CD14-positive monocyte (primary cell): ENCODE measurements at regions not wholly inside any gene's neighbourhood (a gene's known extent, or its start where the extent isn't known, plus 50 kb on each side); places are given as distances from the start of the nearest gene placed in this dataset.

Experiments
- DNase-seq, 3 donors: peaks; one replicate each; pipeline ENCODE4 v3.0.0-alpha.2; 2011 to 2022
- H2AFZ ChIP-seq: 2 replicates; pipeline ENCODE4 v1.6.0; 2012; ENCODE audit warnings: mild to moderate bottlenecking, low read depth, low read length, inconsistent platforms; ENCODE audit not compliant: insufficient read depth, poor library complexity, severe bottlenecking
- H3K27ac ChIP-seq, 2 donors: 1 replicate in 1 of 2; 2 replicates in 1 of 2; pipeline ENCODE4 v1.5.1; 2012 to 2013; ENCODE audit warnings: low read length in 2 of 2, control low read depth in 1 of 2, inconsistent platforms in 1 of 2, low read depth in 1 of 2, mild to moderate bottlenecking in 1 of 2
- H3K27me3 ChIP-seq, 2 donors: one replicate each; pipeline versions ENCODE4 v1.6.0 to v1.6.1; 2011 to 2013; ENCODE audit warnings: low read length in 2 of 2; ENCODE audit not compliant: control insufficient read depth in 2 of 2, insufficient read depth in 2 of 2
- H3K36me3 ChIP-seq, 2 donors: replicated peaks in 1 of 2; 1 replicate in 1 of 2; 2 replicates in 1 of 2; pipeline versions ENCODE4 v1.5.1 to v1.6.1; 2012 to 2013; ENCODE audit warnings: low read length in 2 of 2, control low read depth in 1 of 2, inconsistent platforms in 1 of 2, mild to moderate bottlenecking in 1 of 2; ENCODE audit not compliant: insufficient read depth in 2 of 2, control insufficient read depth in 1 of 2
- H3K4me1 ChIP-seq, 2 donors: 1 replicate in 1 of 2; 2 replicates in 1 of 2; pipeline versions ENCODE4 v1.5.1 to v1.6.1; 2012 to 2013; ENCODE audit warnings: low read length in 2 of 2, control low read depth in 1 of 2, inconsistent platforms in 1 of 2, mild to moderate bottlenecking in 1 of 2, moderate library complexity in 1 of 2; ENCODE audit not compliant: insufficient read depth in 2 of 2, control insufficient read depth in 1 of 2
- H3K4me2 ChIP-seq: replicated peaks from 2 replicates; pipeline ENCODE3; 2012; ENCODE audit warnings: low read length, moderate library complexity, mild to moderate bottlenecking; ENCODE audit not compliant: poor library complexity, severe bottlenecking; ENCODE audit errors: extremely low read depth
- H3K4me3 ChIP-seq, 3 experiments: fragments of 200-600 bp in 1 of 3; sonication (generic) in 1 of 3; replicated peaks in 1 of 3; 1 replicate in 2 of 3; 2 replicates in 1 of 3; pipeline ENCODE4 v1.5.1; 2011 to 2013; ENCODE audit warnings: low read length in 3 of 3, mild to moderate bottlenecking in 3 of 3, control low read depth in 2 of 3, low read depth in 2 of 3, inconsistent platforms in 1 of 3, moderate library complexity in 1 of 3
- H3K79me2 ChIP-seq: 2 replicates; pipeline ENCODE4 v1.6.0; 2012; ENCODE audit warnings: mild to moderate bottlenecking, control low read depth, inconsistent platforms, low read length, moderate library complexity; ENCODE audit not compliant: insufficient read depth
- H3K9ac ChIP-seq: 2 replicates; pipeline ENCODE4 v1.6.0; 2017; ENCODE audit warnings: low read length, mild to moderate bottlenecking; ENCODE audit not compliant: insufficient read depth, poor library complexity, severe bottlenecking
- H3K9me3 ChIP-seq, 2 donors: replicated peaks in 1 of 2; 1 replicate in 1 of 2; 2 replicates in 1 of 2; pipeline versions ENCODE4 v1.5.1 to v1.6.1; 2012 to 2013; ENCODE audit warnings: low read length in 2 of 2, control low read depth in 1 of 2; ENCODE audit not compliant: control insufficient read depth in 1 of 2, insufficient read depth in 1 of 2
- H4K20me1 ChIP-seq: 2 replicates; pipeline ENCODE4 v1.6.0; 2012; ENCODE audit warnings: mild to moderate bottlenecking, low read length, control low read depth, moderate library complexity; ENCODE audit not compliant: insufficient read depth
- H3K27ac Mint-ChIP-seq, 7 donors: one replicate each; pipeline ENCODE4 v1.8.0; 2020; ENCODE audit warnings: mild to moderate bottlenecking in 7 of 7, mixed read lengths in 7 of 7, moderate library complexity in 6 of 7, inconsistent platforms in 2 of 7
- H3K27me3 Mint-ChIP-seq, 3 donors: one replicate each; pipeline ENCODE4 v1.8.0; 2021 to 2022; ENCODE audit warnings: low read depth in 3 of 3, mild to moderate bottlenecking in 3 of 3, mixed read lengths in 3 of 3, moderate library complexity in 3 of 3, inconsistent platforms in 1 of 3
- H3K36me3 Mint-ChIP-seq, 2 donors: one replicate each; pipeline ENCODE4 v1.8.0; 2020; ENCODE audit warnings: mixed read lengths in 2 of 2, inconsistent platforms in 1 of 2, mild to moderate bottlenecking in 1 of 2
- H3K4me1 Mint-ChIP-seq: one replicate; pipeline ENCODE4 v1.8.0; 2020; ENCODE audit warnings: mild to moderate bottlenecking, mixed read lengths
- H3K4me3 Mint-ChIP-seq, 2 donors: one replicate each; pipeline ENCODE4 v1.8.0; 2020; ENCODE audit warnings: mild to moderate bottlenecking in 2 of 2, mixed read lengths in 2 of 2, moderate library complexity in 1 of 2
- H3K9me3 Mint-ChIP-seq, 7 donors: one replicate each; pipeline ENCODE4 v1.8.0; 2020 to 2022; ENCODE audit warnings: mixed read lengths in 7 of 7, mild to moderate bottlenecking in 6 of 7, moderate library complexity in 6 of 7, inconsistent platforms in 2 of 7
- WGBS: methylation state at CpG from one replicate; pipeline ENCODE4 v1.1.5; 2013; ENCODE audit warnings: missing lambda C conversion rate; ENCODE audit not compliant: insufficient coverage; 5-methylcytosine and 5-hydroxymethylcytosine counted together
- intact Hi-C, 2 donors: fragments of 100-400 bp; cut with micrococcal nuclease; formaldehyde crosslinking; loops; one replicate each; pipeline versions ENCODE4 v1.15.0 to v1.15.1; 2023
- TF ChIP-seq, protein P1 (sequence below): fragments of 200-600 bp; IDR thresholded peaks from one replicate; pipeline ENCODE4 v1.8.0; 2022; ENCODE audit warnings: antibody characterized with exemption, mild to moderate bottlenecking

GRCh38 chr7:156061689-156062255, 249.5 kb upstream of the SHH start:
- no peaks in the 10 kb centered on the region for H3K79me2 ChIP-seq
- no peak overlapping the region for H2AFZ ChIP-seq
- Mint-ChIP-seq H3K27me3 (no peaks in the 10 kb centered on the region), H3K4me1 (no peaks in the 10 kb centered on the region), H3K36me3 (no peaks in the 10 kb centered on the region), H3K27ac (peak overlapping the region in 1 of 7 donors; percentile 19), H3K9me3 (peaks cover 5 to 21% (median 15%) of the 10 kb centered on the region in 7 donors), H3K4me3 (no peak overlapping the region)
- no peaks in the 10 kb centered on the region for H3K27me3 ChIP-seq
- TF ChIP-seq, protein P1, sequence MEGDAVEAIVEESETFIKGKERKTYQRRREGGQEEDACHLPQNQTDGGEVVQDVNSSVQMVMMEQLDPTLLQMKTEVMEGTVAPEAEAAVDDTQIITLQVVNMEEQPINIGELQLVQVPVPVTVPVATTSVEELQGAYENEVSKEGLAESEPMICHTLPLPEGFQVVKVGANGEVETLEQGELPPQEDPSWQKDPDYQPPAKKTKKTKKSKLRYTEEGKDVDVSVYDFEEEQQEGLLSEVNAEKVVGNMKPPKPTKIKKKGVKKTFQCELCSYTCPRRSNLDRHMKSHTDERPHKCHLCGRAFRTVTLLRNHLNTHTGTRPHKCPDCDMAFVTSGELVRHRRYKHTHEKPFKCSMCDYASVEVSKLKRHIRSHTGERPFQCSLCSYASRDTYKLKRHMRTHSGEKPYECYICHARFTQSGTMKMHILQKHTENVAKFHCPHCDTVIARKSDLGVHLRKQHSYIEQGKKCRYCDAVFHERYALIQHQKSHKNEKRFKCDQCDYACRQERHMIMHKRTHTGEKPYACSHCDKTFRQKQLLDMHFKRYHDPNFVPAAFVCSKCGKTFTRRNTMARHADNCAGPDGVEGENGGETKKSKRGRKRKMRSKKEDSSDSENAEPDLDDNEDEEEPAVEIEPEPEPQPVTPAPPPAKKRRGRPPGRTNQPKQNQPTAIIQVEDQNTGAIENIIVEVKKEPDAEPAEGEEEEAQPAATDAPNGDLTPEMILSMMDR, result no peak
- WGBS, result 88% methylated on average over 11 of the region's 11 CpGs
- no peak overlapping the region for H3K4me3 ChIP-seq
- no peak overlapping the region for H3K9ac ChIP-seq
- intact Hi-C loops, result no loop called here
- H3K4me2 ChIP-seq, result no peak overlapping the region
- DNase-seq, result no peak
- H3K36me3 ChIP-seq, result no peaks in the 10 kb centered on the region
- H3K4me1 ChIP-seq, result no peaks in the 10 kb centered on the region
- H3K27ac ChIP-seq, result no peak overlapping the region
- H3K9me3 ChIP-seq, result peaks cover 13 to 18% of the 10 kb centered on the region in 2 donors
- H4K20me1 ChIP-seq, result no peaks in the 10 kb centered on the region

DNA sequence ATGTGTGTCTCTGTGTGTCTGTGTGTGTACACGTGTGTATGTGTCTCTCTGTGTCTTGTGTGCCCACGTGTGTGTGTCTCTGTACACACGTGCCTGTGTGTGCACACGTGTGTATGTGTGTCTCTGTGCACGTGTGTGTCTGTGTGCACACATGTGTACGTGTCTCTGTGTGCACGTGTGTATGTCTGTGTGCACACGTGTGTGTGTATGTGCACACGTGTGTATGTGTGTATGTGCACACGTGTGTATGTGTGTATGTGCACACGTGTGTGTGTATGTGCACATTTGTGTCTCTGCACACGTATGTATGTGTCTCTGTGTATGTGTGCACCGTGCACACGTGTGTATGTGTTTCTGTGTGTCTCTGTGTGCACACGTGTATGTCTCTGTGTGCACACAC, 248.7 kb upstream of the SHH start:
- H3K27ac Mint-ChIP-seq, result no peak overlapping the region
- H3K9me3 Mint-ChIP-seq, result peaks cover 5 to 20% (median 14%) of the 10 kb centered on the region in 7 donors
- H3K4me2 ChIP-seq, result no peak overlapping the region
- no peaks in the 10 kb centered on the region for H3K36me3 Mint-ChIP-seq
- no peaks in the 10 kb centered on the region for H3K36me3 ChIP-seq
- H3K4me1 Mint-ChIP-seq, result no peaks in the 10 kb centered on the region
- H3K27me3 Mint-ChIP-seq, result peaks cover 0 to 1% (median 0%) of the 10 kb centered on the region in 3 donors
- H3K27me3 ChIP-seq, result no peaks in the 10 kb centered on the region
- no peak overlapping the region for H3K27ac ChIP-seq
- TF ChIP-seq, protein P1, result no peak
- no peaks in the 10 kb centered on the region for H3K79me2 ChIP-seq
- H2AFZ ChIP-seq, result no peak overlapping the region
- no peaks in the 10 kb centered on the region for H3K4me1 ChIP-seq
- no peak overlapping the region for H3K4me3 ChIP-seq
- no peak overlapping the region for H3K4me3 Mint-ChIP-seq
- no peak overlapping the region for H3K9ac ChIP-seq
- H4K20me1 ChIP-seq, result no peaks in the 10 kb centered on the region
- 88% methylated on average over 15 of the region's 15 CpGs for WGBS
- H3K9me3 ChIP-seq, result peaks cover 13 to 18% of the 10 kb centered on the region in 2 donors
- intact Hi-C loops, result no loop called here
- no peak for DNase-seq
